GM12874 (cell line): ENCODE measurements at regions not wholly inside any gene's neighbourhood (a gene's known extent, or its start where the extent isn't known, plus 50 kb on each side); places are given as distances from the start of the nearest gene placed in this dataset.

Source experiments
- CTCF ChIP-seq: IDR thresholded peaks from 2 replicates; pipeline ENCODE4 v1.5.1; 2011; ENCODE audit warnings: low read depth, mild to moderate bottlenecking, control low read depth, low read length, moderate library complexity; ENCODE audit not compliant: insufficient read depth

GRCh38 chr9:571741-572140 is 269.8 kb upstream of the DMRT1 start:
- TF ChIP-seq CTCF: no peak

- TF ChIP-seq CTCF: no peak
Observed at GRCh38 chr9:573691-574410, 267.6 kb upstream of the DMRT1 start.

- no peak for TF ChIP-seq CTCF
Observed at GRCh38 chr9:575139-575538, 266.4 kb upstream of the DMRT1 start.

GRCh38 chr9:580652-581342 is 260.7 kb upstream of the DMRT1 start:
- no peak for TF ChIP-seq CTCF

- peak; percentile 42; the same call in 1 of the 2 replicates for TF ChIP-seq CTCF
Observed at GRCh38 chr9:581673-582497, 259.6 kb upstream of the DMRT1 start.

GRCh38 chr9:582775-583174 is 258.7 kb upstream of the DMRT1 start:
- no peak for TF ChIP-seq CTCF

- TF ChIP-seq CTCF: no peak
Observed at GRCh38 chr9:587527-587926, 254.0 kb upstream of the DMRT1 start.
